HTR-8/SVneo (cell line): ENCODE measurements at regions not wholly inside any gene's neighbourhood (a gene's known extent, or its start where the extent isn't known, plus 50 kb on each side); places are given as distances from the start of the nearest gene placed in this dataset.

Experiments used
- DNase-seq: peaks from one replicate; pipeline ENCODE4 v3.0.0; 2011; ENCODE audit warnings: low spot score, mixed read lengths; ENCODE audit not compliant: insufficient read length
- FAIRE-seq: peaks from 2 replicates; lab custom pipeline; 2011; peaks lifted over from hg19 to GRCh38; lab: Jason Lieb, UNC

GRCh38 chr2:60029566-60029883 lies 523.9 kb downstream of the BCL11A start:
- FAIRE-seq = no peak
- no peak for DNase-seq

GRCh38 chr2:60028849-60029565 lies 524.4 kb downstream of the BCL11A start:
- FAIRE-seq = no peak
- DNase-seq = no peak

GRCh38 chr2:60025496-60025895 lies 528.0 kb downstream of the BCL11A start:
- FAIRE-seq = no peak
- no peak for DNase-seq

GRCh38 chr2:60023256-60023985 lies 530.0 kb downstream of the BCL11A start:
- no peak for FAIRE-seq
- DNase-seq = no peak

GRCh38 chr2:60007671-60008070 lies 545.8 kb downstream of the BCL11A start:
- DNase-seq (no peak), FAIRE-seq (no peak)

- DNase-seq = no peak
These were observed 550.4 kb downstream of the BCL11A start for GRCh38 chr2:60003076-60003475.

GRCh38 chr2:60002183-60002867 lies 551.1 kb downstream of the BCL11A start:
- DNase-seq (no peak), FAIRE-seq (no peak)

More at GRCh38 chr2:60003076-60003475, 550.4 kb downstream of the BCL11A start:
- FAIRE-seq = no peak

GRCh38 chr2:60000686-60001085 lies 552.8 kb downstream of the BCL11A start:
- DNase-seq (no peak), FAIRE-seq (no peak)

- no peak for FAIRE-seq
- DNase-seq = no peak
These were observed 555.1 kb downstream of the BCL11A start for GRCh38 chr2:59998324-59998723.

- DNase-seq (no peak), FAIRE-seq (no peak)
These were observed 556.1 kb downstream of the BCL11A start for GRCh38 chr2:59997371-59997770.

GRCh38 chr2:59996855-59997254 lies 556.6 kb downstream of the BCL11A start:
- FAIRE-seq (no peak), DNase-seq (no peak)

- FAIRE-seq (no peak), DNase-seq (no peak)
These were observed 559.7 kb downstream of the BCL11A start for GRCh38 chr2:59993726-59994125.

- no peak for DNase-seq
These were observed 565.1 kb downstream of the BCL11A start for GRCh38 chr2:59988341-59988740.

GRCh38 chr2:59986511-59986910 lies 566.9 kb downstream of the BCL11A start:
- FAIRE-seq = no peak
- DNase-seq = no peak

More at GRCh38 chr2:59988341-59988740, 565.1 kb downstream of the BCL11A start:
- no peak for FAIRE-seq

- FAIRE-seq = no peak
These were observed 567.5 kb downstream of the BCL11A start for GRCh38 chr2:59985923-59986322.

GRCh38 chr2:59974051-59974766 lies 579.2 kb downstream of the BCL11A start:
- DNase-seq = no peak
- no peak for FAIRE-seq

More at GRCh38 chr2:59985923-59986322, 567.5 kb downstream of the BCL11A start:
- DNase-seq = no peak

- FAIRE-seq (no peak), DNase-seq (no peak)
These were observed 584.3 kb downstream of the BCL11A start for GRCh38 chr2:59969161-59969560.

- FAIRE-seq (no peak), DNase-seq (no peak)
These were observed 585.0 kb downstream of the BCL11A start for GRCh38 chr2:59968441-59968840.

- DNase-seq (no peak), FAIRE-seq (no peak)
These were observed 585.8 kb downstream of the BCL11A start for GRCh38 chr2:59967691-59968090.

- FAIRE-seq = no peak
These were observed 590.3 kb downstream of the BCL11A start for GRCh38 chr2:59963157-59963556.

GRCh38 chr2:59961746-59962145 lies 591.7 kb downstream of the BCL11A start:
- FAIRE-seq (no peak), DNase-seq (no peak)

More at GRCh38 chr2:59963157-59963556, 590.3 kb downstream of the BCL11A start:
- no peak for DNase-seq
